ENCODE measurements at regions not wholly inside any gene's neighbourhood (a gene's known extent, or its start where the extent isn't known, plus 50 kb on each side); places are given as distances from the start of the nearest gene placed in this dataset.

- no peak for TF ChIP-seq RAD21 (IDR thresholded peaks at IDR 0.05 in 1 of 2, conservative IDR thresholded peaks at IDR 0.05 in 1 of 2; ENCODE audit: low read depth in 2 of 2, low read length in 2 of 2)
- TF ChIP-seq SIN3A (conservative IDR thresholded peaks at IDR 0.05 in 1 of 2, IDR thresholded peaks at IDR 0.05 in 1 of 2; ENCODE audit: low read depth in 1 of 2, low read length in 2 of 2): no peak
- TF ChIP-seq GABPA (IDR thresholded peaks at IDR 0.05; ENCODE audit: borderline replicate concordance, insufficient read depth, low read length): no peak
- TF ChIP-seq ZNF274 (IDR thresholded peaks at IDR 0.05; ENCODE audit: borderline replicate concordance, extremely low read depth, low read length): no peak
- TF ChIP-seq, protein P1, sequence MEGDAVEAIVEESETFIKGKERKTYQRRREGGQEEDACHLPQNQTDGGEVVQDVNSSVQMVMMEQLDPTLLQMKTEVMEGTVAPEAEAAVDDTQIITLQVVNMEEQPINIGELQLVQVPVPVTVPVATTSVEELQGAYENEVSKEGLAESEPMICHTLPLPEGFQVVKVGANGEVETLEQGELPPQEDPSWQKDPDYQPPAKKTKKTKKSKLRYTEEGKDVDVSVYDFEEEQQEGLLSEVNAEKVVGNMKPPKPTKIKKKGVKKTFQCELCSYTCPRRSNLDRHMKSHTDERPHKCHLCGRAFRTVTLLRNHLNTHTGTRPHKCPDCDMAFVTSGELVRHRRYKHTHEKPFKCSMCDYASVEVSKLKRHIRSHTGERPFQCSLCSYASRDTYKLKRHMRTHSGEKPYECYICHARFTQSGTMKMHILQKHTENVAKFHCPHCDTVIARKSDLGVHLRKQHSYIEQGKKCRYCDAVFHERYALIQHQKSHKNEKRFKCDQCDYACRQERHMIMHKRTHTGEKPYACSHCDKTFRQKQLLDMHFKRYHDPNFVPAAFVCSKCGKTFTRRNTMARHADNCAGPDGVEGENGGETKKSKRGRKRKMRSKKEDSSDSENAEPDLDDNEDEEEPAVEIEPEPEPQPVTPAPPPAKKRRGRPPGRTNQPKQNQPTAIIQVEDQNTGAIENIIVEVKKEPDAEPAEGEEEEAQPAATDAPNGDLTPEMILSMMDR (IDR thresholded peaks at IDR 0.05; ENCODE audit: control extremely low read depth in 1 of 3, insufficient read depth in 1 of 3, low read depth in 1 of 3, low read length in 3 of 3): no peak
- TF ChIP-seq POLR2A (IDR thresholded peaks at IDR 0.05; ENCODE audit: control extremely low read depth in 1 of 2, low read depth in 2 of 2, low read length in 2 of 2): no peak
- TF ChIP-seq FOSL1 (IDR thresholded peaks at IDR 0.05; ENCODE audit: insufficient read depth, low read depth, low read length): no peak
- no peak for TF ChIP-seq KDM4A (IDR thresholded peaks at IDR 0.05; ENCODE audit: low read depth, low read length, severe bottlenecking)
- TF ChIP-seq RNF2 (IDR thresholded peaks at IDR 0.05; ENCODE audit: borderline replicate concordance, low read depth, low read length, missing control alignments, poor library complexity, severe bottlenecking): no peak
- no peak for TF ChIP-seq SP2 (IDR thresholded peaks at IDR 0.05; ENCODE audit: low read length)
Observed at GRCh38 chr10:80753612-80754011, 215.9 kb downstream of the SH2D4B start.
